ENCODE measurements at regions not wholly inside any gene's neighbourhood (a gene's known extent, or its start where the extent isn't known, plus 50 kb on each side); places are given as distances from the start of the nearest gene placed in this dataset.

GRCh38 chr5:74254257-74254656 lies 386.3 kb downstream of the ENC1 start:
- no peak for TF ChIP-seq EZH2phosphoT487 (IDR thresholded peaks at IDR 0.05; ENCODE audit: unreplicated experiment)
- TF ChIP-seq STAT1 (IDR thresholded peaks at IDR 0.05; ENCODE audit: unreplicated experiment), result no peak
- TF ChIP-seq, protein P1, sequence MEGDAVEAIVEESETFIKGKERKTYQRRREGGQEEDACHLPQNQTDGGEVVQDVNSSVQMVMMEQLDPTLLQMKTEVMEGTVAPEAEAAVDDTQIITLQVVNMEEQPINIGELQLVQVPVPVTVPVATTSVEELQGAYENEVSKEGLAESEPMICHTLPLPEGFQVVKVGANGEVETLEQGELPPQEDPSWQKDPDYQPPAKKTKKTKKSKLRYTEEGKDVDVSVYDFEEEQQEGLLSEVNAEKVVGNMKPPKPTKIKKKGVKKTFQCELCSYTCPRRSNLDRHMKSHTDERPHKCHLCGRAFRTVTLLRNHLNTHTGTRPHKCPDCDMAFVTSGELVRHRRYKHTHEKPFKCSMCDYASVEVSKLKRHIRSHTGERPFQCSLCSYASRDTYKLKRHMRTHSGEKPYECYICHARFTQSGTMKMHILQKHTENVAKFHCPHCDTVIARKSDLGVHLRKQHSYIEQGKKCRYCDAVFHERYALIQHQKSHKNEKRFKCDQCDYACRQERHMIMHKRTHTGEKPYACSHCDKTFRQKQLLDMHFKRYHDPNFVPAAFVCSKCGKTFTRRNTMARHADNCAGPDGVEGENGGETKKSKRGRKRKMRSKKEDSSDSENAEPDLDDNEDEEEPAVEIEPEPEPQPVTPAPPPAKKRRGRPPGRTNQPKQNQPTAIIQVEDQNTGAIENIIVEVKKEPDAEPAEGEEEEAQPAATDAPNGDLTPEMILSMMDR (conservative IDR thresholded peaks at IDR 0.05; ENCODE audit: low read depth in 2 of 2), result no peak
- no peak for TF ChIP-seq EZH2 (IDR thresholded peaks at IDR 0.05; ENCODE audit: low read depth, unreplicated experiment)
- no peak for TF ChIP-seq POLR2AphosphoS5 (IDR thresholded peaks at IDR 0.05; ENCODE audit: low read depth)
- TF ChIP-seq JUNB (IDR thresholded peaks at IDR 0.05; ENCODE audit: unreplicated experiment), result no peak

Data from GM23338 (cell line).